GM21723 (cell line): ENCODE measurements at regions not wholly inside any gene's neighbourhood (a gene's known extent, or its start where the extent isn't known, plus 50 kb on each side); places are given as distances from the start of the nearest gene placed in this dataset.
"Not testable (repeated sequence)": the region's sequence is repeated elsewhere in the genome, so short reads cannot be mapped to it uniquely, and the experiment has no call there.

Experiments
- ATAC-seq: cut with Tn5 transposase; IDR thresholded peaks from one replicate; pipeline ENCODE4 v1.9.1; 2021; ENCODE audit warnings: mild to moderate bottlenecking, moderate library complexity; ENCODE audit not compliant: unreplicated experiment

- ATAC-seq: no peak
These were observed 74.5 kb upstream of the TIAM2 start for GRCh38 chr6:154920495-154921200.

- no peak for ATAC-seq
These were observed 73.6 kb upstream of the TIAM2 start for GRCh38 chr6:154921482-154921881.

DNA sequence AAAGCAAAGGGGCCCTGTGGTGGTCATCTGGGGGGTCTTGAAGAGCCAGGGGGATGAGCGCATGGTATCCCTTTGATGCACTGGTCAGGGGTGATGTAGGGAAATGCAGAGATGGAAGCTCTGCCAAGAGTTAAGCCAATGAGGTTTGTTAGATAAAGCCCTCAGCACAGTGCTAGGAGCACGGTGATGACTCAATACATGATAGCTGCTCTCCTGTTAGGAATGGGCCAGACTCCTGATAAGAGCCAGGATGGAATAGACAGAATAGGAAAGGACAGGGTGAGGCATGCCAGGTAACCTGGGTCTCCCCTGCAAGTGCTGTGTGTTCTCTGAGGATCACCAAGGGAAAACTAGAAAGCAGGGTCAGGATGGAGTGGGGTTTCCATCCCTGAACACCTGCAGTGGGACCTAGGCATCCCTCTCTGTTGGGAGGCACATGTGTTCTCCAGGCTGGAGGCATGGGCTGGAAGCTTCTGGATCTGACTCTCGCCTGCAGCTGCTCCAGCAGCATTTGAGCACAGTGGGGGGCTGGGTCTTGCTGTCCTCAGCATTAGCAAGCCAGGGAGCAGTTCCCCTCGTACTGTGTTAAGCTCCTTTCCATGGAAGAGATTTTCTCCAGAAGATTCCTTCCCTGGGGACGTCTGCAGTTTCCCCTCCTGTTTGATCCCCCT is 71.8 kb upstream of the TIAM2 start:
- ATAC-seq: no peak

DNA sequence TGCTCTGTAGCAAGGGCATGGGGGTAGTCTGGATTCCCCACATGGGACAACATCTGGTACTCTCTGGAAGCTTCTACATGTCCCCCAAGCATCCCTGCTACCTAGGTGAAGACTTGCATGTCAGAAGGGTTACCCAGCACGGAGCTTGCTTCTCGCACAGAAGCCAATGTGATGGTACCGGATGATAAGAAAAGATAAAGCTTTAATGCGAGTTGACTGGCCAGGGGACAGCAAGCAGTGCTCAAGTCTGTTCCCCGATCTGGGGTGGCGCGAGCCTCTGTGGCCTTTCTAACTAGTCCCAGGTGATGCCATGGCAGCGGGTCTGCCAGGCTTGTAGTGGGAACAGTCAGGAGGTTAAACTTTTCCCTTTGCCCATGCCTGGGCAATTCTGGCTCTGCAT is 70.0 kb upstream of the TIAM2 start:
- no peak for ATAC-seq

DNA sequence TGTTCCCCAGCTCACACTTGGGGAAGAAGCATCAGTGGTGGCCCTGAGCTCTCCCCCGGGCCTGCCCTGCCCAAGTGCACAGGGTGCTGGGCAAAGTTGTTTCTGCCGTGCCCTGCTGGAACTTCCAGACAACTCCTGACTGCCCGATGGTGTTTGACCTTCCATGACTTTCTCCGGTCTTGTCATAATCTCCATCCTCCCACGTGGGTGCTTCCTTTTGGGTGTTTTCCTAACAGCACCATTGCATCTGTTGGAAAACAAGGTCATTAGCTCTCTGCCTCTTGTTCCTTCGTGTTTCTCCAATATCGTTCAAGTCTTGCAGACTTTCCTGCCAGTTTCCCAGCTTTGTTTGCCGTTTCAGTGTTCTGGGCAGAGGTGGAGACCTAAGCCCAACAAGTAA is 68.7 kb upstream of the TIAM2 start:
- no peak for ATAC-seq

- ATAC-seq: peak; percentile 72
These were observed 66.7 kb upstream of the TIAM2 start for GRCh38 chr6:154928325-154928922.

DNA sequence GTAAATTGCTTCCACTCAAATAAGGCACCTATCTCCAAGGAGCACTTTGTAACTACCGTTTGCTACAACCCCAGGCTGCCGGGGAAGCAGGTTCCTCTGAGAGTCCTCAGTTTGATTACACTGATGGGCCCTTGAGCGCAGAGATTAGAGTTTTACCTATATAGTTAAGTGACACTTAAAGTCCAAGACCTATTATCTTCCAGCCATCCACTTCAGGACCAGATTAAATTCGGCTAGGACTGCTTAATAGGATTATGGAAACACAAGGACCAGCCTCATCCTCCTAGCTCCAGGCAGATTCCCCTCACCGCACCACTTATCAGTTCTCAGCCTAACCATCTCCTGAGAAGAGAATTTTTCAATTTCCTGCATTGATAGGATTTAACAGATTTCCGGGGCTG is 64.7 kb upstream of the TIAM2 start:
- ATAC-seq: no peak

- no peak for ATAC-seq
These were observed 63.2 kb upstream of the TIAM2 start for GRCh38 chr6:154931711-154932424.

DNA sequence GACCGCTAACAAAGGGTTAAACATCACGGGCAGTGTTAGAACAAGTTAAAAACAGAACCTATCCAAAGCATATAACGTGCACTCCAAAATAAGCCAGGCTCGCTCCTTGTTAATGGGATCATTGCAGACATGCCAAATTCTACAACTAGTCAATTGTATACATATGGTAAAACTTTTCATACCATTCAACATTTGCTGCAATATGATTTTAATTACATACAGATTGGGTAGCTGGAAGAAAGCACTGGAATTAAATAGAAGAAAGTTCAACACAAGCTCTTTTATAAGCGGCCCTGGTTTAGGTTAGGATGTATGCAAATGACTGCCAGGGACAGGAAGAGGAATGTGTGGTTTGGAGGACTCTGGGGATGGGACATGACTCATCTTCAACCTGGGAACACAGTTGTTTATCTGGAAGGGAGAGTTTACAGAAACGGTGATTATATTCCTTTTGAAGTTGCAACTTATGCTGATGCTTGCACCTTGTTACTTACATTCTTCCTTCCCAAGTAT is 62.5 kb upstream of the TIAM2 start:
- ATAC-seq: no peak

DNA sequence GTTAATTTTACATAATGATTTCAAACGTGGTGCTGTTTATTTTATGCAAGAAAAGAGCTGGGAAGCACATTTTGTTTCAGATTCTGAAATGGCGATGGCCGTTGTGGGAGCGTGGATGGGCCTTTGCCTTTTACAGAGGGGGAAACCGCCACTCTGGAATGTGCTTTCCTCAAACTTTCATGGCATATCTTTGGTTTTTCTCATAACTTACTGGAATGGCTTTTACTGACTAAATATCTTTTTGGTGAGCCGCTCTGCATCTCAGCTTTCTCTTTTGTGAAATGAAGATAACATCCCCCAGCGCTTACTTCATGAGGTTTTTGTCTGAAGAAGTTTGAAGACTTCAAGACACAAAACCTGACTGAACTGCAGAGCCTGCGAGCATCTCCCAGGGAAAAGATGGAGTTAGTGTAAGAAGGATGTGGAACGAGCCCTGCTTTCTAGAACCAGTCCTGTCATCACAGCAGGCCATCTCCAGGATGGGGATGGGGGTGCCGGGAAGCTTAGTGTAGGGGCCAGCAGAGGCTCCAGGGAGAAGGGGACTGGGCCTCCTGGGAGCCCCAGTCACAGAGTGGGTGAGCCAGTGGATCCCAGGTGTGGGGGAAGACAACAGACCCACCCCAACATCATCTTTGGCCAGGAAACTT is 61.8 kb upstream of the TIAM2 start:
- no peak for ATAC-seq

DNA sequence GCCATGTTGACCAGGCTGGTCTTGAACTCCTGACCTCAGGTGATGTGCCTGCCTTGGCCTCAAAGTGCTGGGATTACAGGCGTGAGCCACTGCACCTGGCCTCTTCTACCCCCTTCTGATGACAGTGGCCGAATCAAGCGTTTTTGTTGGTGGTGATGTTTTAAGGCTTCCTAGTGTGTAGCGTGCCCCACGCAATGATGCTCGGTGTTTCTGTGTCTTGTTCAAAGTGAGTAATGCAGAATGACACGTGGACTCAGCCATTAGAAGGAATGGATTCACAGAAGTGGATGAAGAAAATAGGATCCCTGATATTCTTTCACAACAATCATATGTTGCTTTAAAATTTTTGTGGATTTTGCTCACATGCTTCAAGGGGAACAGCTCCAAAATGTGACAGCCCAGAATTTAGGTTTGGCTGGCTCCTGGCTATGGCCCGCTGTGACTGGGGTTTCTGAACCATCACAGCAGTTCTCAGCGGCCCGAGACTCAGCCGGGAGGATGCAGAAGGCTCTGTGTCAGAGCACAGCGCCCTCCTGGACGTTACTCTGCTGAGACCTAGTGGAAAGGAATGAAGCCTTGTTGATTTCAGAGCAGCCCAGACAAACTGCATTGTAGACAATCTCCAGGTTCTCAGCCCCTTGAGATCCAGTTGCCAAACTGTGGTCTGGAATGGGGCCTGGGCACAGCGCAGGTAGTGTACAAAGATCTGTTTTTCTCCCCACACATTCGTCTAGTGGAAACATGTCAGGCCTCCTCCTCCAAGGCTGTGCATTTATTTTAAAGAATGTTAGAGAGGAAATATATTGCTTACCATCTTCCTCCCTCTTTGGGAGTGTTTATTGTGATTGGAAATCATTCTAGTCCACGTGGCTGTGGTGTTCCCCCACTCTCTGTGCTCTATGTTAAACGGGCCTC is 57.6 kb upstream of the TIAM2 start:
- no peak for ATAC-seq

- no peak for ATAC-seq
These were observed 56.9 kb upstream of the TIAM2 start for GRCh38 chr6:154938221-154938580.

GRCh38 chr6:154938727-154939285 is 56.3 kb upstream of the TIAM2 start:
- ATAC-seq: not testable (repeated sequence)

DNA sequence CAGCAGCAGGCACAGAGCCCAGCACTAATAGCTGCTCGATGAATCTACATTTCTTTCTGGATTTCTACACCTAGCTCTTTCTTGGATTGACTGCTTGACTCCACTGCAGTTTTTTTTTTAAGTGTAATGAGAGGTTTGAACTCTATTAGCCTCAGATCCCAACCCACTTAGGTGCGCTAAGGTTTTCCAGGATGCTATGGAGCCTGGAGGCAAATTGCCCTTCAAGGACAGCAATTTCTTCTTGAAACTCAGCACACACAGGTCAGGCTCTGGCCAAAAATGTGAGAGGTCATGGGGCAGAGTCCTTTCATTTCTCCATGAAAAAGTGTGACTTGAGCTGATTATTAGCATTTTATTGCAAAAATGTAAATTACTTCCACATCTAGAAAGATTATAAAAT is 52.3 kb upstream of the TIAM2 start:
- ATAC-seq: no peak

DNA sequence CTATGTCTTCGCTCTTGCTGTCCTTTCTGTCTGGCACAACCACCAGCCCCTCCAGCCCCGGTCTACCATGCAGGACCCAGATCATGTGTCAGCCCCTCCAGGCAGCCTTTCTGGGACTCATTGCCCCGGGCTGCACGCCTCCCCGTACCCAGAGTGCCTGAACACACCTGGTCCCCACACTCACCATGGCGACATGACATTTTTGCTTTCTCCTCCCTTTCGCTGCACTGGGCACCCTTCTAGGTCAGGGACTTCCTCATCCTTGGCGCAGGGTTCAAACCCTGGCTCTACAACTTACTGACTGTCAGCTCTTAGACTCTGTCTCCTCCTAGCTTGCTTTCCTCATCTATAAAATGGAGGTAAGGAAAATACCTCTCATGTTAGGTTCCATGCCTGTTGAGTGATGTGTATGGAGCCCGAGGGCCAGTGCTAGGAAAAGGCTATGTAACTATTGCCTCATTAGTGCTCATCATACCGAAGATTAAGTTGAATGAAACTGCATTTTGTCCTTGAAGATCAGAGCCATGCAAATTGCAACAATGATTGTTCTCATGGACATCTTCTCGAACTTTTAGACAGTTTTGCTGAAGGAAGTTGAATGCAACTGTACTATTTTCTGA is 49.7 kb upstream of the TIAM2 start:
- no peak for ATAC-seq
